Hematopoietic multipotent progenitor cell (in vitro differentiated cells): ENCODE measurements at regions not wholly inside any gene's neighbourhood (a gene's known extent, or its start where the extent isn't known, plus 50 kb on each side); places are given as distances from the start of the nearest gene placed in this dataset.
A peak's percentile ranks its signal among the peaks of the same experiment; 100 is the strongest.
"Not testable (repeated sequence)": the region's sequence is repeated elsewhere in the genome, so short reads cannot be mapped to it uniquely, and the experiment has no call there.

Source experiments
- DNase-seq, 3 donors: peaks; one replicate each; pipeline ENCODE4 v3.0.0-alpha.2; 2011 to 2015; ENCODE audit warnings: low read depth in 2 of 3, low spot score in 2 of 3

DNA sequence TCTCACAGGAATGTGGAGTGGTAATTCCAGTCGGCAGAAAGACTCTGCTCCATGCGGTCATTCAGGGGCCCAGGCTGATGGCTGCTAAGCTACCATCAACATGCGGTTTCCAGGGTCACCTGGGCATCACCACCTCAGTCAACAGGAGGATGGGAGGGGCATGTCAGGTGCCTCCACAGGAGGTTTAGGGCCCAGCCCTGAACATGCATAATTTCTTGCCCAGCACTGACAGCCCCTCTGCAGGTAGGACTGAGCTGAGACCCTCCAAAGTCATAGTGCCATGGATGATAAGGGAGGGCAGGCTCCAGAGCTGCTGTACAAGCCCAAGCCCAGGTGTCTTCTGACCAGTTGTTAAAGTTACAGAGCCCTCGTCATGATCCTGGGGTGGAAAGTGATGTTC is 244.0 kb upstream of the SFSWAP start:
- DNase-seq = no peak

GRCh38 chr12:131468206-131468605 is 242.7 kb upstream of the SFSWAP start:
- DNase-seq = no peak

- not testable (repeated sequence) for DNase-seq
Observed at GRCh38 chr12:131469945-131470344, 240.9 kb upstream of the SFSWAP start.

DNA sequence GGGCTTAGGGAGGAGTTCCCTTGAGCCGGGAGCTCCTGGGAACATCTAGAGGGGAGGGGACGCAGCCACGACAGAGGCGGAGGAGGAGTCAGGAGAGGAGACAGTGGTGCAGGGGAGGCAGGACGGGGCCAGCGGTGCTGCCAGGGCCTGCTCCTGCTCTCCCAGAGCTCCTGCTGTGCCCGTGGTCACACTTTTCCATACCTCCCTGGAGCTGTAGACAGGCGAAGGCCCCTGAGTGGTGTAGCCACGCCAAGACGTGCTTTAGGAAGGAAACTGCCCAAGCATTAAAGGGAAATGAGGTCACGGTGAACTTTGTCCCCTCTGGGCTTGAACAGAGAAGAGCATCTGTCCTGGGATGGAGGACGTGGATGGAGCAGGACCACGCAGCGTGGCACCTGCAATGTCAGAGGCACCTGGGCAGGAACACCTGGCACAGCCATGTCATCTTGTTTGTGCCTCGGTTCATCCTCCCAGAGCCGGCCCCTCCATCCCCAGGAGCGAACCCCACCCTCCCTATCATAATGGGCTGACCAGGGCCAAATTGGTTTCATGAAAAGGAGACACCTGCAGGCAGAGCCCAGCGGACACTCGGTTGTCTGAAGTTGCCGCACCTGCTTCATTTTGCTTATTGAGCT is 239.5 kb upstream of the SFSWAP start:
- no peak for DNase-seq

DNA sequence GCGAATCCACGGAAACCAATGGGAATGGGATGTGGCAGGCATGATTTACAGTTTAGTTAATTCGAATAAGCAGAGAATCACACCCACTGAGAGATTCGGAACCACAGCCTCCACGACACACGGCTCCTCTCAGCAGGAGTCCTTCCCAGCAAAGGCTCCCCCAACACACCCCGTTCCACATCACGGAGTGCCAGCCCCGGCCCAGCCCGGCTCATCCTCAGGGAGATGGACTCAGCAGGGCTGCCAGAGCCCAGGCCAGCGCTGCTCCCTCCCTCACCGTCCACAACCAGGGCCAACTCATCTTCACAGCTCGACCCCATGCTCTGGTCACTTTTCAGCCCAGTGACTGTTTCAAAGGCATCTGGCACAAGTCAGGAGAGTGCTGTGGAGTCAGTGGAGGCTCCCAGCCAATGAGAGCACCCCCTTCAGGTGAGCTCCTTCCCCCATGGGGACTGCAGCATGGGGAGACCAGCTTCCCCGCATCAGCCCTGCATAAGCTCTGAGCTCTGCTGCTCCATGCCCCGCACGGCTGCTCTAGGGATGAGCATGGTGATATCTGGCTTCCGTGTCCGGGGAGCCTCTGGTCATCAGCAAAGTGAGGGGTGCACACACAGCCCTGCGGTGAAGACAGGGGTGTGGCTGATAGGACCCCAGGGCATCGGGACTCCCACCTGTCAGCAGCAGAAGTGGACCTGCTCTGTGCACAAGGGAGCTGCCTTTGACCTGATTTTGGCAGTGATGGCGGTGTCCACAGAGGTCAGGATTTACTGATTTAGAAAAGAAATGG is 238.8 kb upstream of the SFSWAP start:
- DNase-seq = no peak

DNA sequence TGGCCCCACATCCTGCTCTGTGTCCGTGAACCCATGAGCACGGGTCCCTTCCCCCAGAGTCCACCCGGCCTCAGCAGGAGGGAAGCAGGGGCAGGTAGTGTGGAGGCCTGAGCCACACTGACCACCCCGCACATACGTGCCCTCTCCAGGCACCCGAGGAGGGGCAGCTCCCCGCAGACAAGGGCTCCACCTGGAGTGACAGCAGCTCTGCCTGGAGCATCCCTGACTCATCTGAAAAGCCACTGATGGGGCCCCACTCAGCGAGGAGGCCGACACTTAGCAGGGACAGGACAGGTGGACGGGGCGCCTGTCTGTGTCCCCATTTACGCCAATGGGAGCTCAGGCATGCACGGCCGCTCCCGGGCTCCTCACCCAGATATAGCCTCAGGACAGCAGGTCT is 237.6 kb upstream of the SFSWAP start:
- DNase-seq = no peak

DNA sequence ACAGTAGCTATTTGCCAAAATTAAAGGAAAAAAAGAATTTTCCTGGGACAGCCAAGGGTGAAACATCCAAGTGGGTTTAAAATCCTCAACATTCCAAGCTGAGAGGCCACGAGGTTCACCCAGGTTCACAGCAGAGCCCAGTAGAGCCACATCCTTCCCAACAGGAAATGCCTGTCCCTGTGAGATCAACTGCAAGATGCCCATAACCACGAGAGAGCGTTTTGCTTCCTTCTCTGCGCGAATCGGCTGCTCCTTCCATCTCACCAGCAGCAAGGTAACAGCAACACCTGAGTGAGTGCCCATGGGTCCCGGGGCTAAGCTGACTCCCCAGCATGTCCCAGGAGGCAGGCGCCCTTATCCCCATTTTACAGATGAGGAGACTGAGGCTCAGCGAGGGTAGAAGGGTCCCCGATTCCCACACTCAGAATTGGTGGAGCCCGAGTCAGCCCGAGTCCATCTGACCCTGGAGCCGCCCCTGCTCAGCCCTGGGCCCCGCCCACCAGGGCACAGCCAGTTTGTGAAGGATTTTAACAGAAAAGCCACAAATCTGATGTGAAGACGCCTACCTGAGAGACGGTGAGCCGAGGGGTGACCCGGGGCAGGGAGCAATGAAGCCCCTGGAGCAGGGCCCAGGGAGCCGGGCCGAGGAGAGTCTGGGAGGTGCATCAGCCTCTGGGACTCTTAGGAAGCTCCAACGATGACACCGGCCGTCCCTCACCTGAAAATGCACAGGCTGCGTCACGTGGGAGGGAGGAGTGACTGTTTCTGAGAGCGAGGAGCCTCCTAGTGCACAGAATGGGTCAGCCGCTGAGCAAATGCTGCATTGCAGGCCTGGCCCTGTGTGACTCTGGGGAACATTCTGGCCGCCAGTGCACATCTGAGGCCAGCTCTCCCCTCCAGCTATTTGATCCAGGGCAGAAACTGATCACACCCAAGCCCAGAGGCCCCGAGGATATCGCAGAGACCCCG is 236.9 kb upstream of the SFSWAP start:
- peak in 2 of 3 donors; percentile 22 to 60 for DNase-seq

DNA sequence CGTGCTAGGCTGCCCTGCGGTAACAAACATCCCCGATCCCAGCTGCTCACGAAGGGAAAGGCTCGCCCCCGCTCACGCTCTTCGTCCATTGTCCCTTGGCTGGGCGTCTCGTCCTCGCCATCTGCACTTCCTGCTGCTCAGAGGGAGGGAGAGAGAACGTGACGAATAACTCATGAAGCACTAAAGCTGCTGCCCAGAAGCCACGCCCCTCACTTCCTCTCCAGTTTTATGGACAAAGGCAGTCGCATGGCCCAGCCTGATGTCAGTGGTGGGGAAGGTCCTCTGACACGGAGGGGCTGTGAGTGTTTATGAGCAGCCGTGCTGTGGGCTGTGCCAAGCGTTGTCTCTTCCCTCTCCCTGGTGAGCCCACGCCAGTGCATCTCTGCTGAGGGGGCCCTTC is 235.9 kb upstream of the SFSWAP start:
- DNase-seq = not testable (repeated sequence)

- DNase-seq = no peak
Observed at GRCh38 chr12:131477613-131478012, 233.3 kb upstream of the SFSWAP start.

DNA sequence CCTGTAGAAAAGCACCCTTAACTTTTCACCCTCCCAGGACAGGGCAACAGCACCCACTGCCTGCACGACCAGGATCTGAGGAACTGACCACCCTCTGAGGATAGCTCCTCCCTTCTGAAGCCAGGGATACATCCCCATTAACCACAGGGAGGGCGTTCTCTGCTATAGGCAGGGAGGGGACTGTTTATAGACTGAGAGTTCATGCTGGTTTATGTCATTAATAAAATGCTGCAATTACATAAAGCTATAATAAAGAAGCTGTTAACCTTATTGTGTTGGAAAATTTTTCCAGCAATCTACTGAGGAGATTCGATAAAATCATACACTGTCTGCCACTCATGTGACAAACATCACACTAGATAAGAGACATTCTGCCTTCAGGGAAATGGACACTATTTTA is 232.4 kb upstream of the SFSWAP start:
- DNase-seq = no peak

GRCh38 chr12:131482199-131482598 is 228.7 kb upstream of the SFSWAP start:
- no peak for DNase-seq

DNA sequence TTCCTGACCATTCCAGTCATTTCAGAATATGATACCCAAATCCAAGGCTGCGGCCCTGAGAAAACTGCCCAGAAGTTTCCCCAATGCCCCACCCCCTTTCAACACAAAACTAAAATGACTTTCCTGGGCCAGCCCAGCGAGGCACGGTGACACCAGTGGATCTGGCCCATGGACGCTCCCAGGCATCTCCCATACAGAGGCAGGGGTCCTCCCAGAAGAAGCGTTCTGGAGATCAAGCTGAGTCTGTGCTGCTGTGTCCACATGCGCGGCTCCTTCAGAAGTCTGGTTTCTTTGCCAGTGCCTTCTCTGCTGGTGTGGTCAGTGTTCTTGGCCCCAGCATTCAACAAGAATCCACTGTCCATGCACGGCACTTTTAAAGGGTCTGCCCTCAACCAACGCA is 228.2 kb upstream of the SFSWAP start:
- no peak for DNase-seq

- no peak for DNase-seq
Observed at GRCh38 chr12:131486451-131487230, 224.2 kb upstream of the SFSWAP start.

GRCh38 chr12:131487388-131488124 is 223.3 kb upstream of the SFSWAP start:
- peak in 2 of 3 donors; percentile 16 to 66 for DNase-seq

GRCh38 chr12:131489718-131490117 is 221.2 kb upstream of the SFSWAP start:
- DNase-seq = no peak

DNA sequence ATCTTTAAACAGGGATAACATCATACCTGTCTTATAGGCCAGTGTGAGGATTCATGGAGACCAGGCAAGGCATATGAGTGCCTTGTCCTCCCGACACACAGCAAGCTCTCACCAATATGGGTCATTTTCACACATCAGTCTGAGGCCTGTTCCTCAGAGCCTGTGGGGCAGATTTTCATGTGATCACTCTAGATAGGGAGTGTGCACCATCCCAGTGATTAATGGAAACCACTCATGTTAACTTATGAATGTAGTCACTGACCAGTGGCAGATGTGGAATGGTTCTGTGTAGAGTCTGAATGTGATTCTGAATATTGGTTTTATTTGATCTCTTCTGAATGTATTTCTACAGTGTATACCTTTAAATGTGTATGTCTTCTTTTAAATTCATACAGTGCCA is 219.7 kb upstream of the SFSWAP start:
- no peak for DNase-seq

GRCh38 chr12:131491916-131492490 is 218.9 kb upstream of the SFSWAP start:
- DNase-seq = no peak

DNA sequence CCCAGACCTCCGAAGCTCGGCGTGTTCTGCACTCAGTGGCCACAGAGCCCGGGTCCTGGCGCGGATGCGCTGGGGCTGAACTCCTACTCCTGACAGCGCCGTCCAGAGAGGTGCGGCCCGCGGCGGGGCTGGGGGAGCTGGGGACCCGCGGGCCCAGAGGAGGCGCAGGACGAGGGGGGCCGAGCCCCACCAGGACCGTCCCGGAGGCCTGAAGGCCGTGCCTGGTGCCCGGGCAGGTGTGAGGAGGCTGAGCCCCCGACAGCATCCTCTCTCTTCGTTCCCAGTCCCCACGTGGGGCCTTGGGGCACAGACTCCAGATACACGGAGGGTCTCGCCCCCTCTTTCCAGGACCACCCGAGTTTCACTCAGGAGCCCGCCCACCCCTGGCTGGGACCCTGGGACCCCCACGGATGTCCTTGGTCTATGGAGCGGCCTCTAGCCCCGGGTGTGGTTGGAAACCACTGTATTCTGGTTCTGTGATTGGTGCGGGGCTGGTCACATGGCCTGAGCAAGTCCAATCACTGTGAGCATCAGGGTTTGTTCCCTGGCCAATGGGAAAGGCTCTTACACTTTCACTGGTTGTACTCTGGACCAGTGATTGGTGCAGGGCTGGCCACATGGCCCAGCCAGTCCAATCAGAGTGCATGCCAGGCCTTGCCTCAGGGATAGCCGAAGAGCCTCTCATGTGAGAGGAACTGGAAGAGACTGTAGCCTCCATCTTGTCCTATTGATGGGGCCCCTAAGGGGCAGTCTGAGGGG is 217.6 kb upstream of the SFSWAP start:
- no peak for DNase-seq

DNA sequence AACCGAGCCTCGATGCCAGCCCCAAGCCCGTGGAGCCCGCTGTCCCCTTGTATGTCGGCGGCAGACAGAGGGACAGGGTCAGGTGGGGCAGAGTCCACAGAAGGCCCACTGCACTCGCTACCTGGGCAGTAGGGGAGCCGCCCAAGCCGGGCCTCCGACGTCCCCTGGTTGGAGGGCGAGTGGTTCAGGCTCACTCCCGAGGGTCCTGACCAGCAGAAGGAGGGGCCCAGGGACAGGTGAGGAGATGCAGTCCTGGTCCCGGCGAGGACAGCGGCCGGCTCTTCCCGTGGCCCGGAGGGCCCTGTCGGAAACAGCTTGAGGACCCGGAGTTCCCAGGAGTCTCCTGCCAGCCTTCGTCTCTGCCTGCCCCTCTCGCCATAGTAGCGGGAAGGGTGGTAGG is 216.7 kb upstream of the SFSWAP start:
- no peak for DNase-seq
